ENCODE measurements at regions not wholly inside any gene's neighbourhood (a gene's known extent, or its start where the extent isn't known, plus 50 kb on each side); places are given as distances from the start of the nearest gene placed in this dataset.

DNA sequence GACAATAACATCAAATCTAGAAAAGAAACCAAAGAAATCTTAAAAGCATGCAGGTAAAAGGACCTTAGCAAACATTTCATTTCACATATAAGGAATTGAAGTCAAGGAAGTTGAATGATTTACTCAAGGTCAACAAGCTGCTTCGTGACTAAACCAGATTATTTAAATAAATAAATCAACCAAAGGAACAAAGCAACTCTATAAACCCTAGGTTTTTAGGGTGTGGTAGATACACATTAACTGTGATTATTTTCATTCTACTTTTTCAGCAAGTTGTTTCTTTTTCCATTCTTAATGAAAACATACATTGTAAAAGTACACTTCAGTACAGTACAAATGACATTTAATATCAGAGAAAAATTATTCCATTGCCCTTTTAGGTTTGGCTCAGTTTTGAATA, 382.0 kb upstream of the STEAP1 start:
- Histone ChIP-seq H4K8ac (ENCODE audit: low read depth in 2 of 2, low read length in 2 of 2) (no peak overlapping the region), H4K91ac (ENCODE audit: insufficient read depth, low read depth, low read length) (no peak overlapping the region), H3K79me1 (ENCODE audit: low read depth in 1 of 2, low read length in 2 of 2) (no peaks in the 10 kb centered on the region), H3K27ac (ENCODE audit: insufficient read depth, low read length) (no peak overlapping the region), H4K20me1 (ENCODE audit: insufficient read depth, low read length) (no peaks in the 10 kb centered on the region), H3K56ac (ENCODE audit: extremely low read depth, insufficient read depth, low read length) (no peak overlapping the region), H3K4me1 (ENCODE audit: control insufficient read depth, insufficient read depth, low read length) (no peaks in the 10 kb centered on the region), H2AK9ac (replicated peaks; ENCODE audit: low read depth, low read length, poor library complexity) (no peak overlapping the region), H2BK20ac (ENCODE audit: low read depth, low read length) (no peak overlapping the region), H3K9ac (ENCODE audit: low read depth, low read length) (no peak overlapping the region), H3K9me3 (ENCODE audit: control insufficient read depth, insufficient read depth, low read length) (no peaks in the 10 kb centered on the region; the same call in 1 of the 2 replicates), H3K9me1 (ENCODE audit: insufficient read depth, low read length) (no peaks in the 10 kb centered on the region), H3K14ac (replicated peaks; ENCODE audit: low read depth, low read length) (no peak overlapping the region), H3K18ac (ENCODE audit: low read depth, low read length) (no peak overlapping the region), H2AFZ (replicated peaks; ENCODE audit: low read length, poor library complexity) (no peak overlapping the region), H3K4me2 (ENCODE audit: low read depth, low read length) (no peak overlapping the region), H3K23ac (ENCODE audit: low read depth, low read length) (no peak overlapping the region), H2AK5ac (ENCODE audit: low read depth, low read length) (no peak overlapping the region), H2BK120ac (ENCODE audit: low read depth, low read length) (no peak overlapping the region), H3K27me3 (ENCODE audit: control insufficient read depth, insufficient read depth, low read length) (no peaks in the 10 kb centered on the region), H4K5ac (ENCODE audit: low read depth, low read length) (no peak overlapping the region), H2BK15ac (ENCODE audit: low read depth, low read length) (no peak overlapping the region), H3K36me3 (ENCODE audit: control insufficient read depth, insufficient read depth, low read length) (no peaks in the 10 kb centered on the region), H3K4ac (ENCODE audit: low read depth, low read length) (no peak overlapping the region), H2BK5ac (ENCODE audit: low read depth, low read length, poor library complexity, severe bottlenecking) (no peak overlapping the region), H3K4me3 (ENCODE audit: insufficient read depth, low read depth, low read length) (no peak overlapping the region)
- intact Hi-C loops (cut with micrococcal nuclease) (no loop called here), dilution Hi-C loops (cut with HindIII; ENCODE audit: low sequenced_read_pairs, unreplicated experiment) (no loop called here), in situ Hi-C loops (cut with MboI; ENCODE audit: low sequenced_read_pairs) (no loop called here)
- WGBS, 2 experiments (ENCODE audit: extremely low coverage in 2 of 2, insufficient read length in 1 of 2) = no CpG with 5 or more reads among the region's 1 CpG
- BruUV-seq (replicated peaks) = no TSS peak
- ChIA-PET CTCF (no interaction called here), POLR2A (ENCODE audit: unreplicated experiment) (no interaction called here)
- ATAC-seq (ENCODE audit: low read depth) = no peak
- no peak for DNase-seq
- TF ChIP-seq MAFK (IDR thresholded peaks at IDR 0.05; ENCODE audit: low read depth, low read length) (no peak), RFX5 (IDR thresholded peaks at IDR 0.05; ENCODE audit: low read depth, low read length) (no peak), MAZ (IDR thresholded peaks at IDR 0.05; ENCODE audit: borderline replicate concordance, low read depth, low read length) (no peak), FOS (IDR thresholded peaks at IDR 0.05; ENCODE audit: low read depth, low read length) (no peak), POLR2A (IDR thresholded peaks at IDR 0.05; ENCODE audit: low read depth, low read length) (no peak), BHLHE40 (IDR thresholded peaks at IDR 0.05; ENCODE audit: low read depth, low read length) (no peak), CTCF (conservative IDR thresholded peaks at IDR 0.05; ENCODE audit: low read depth, low read length) (no peak), MXI1 (IDR thresholded peaks at IDR 0.05; ENCODE audit: borderline replicate concordance, low read depth, low read length) (no peak), RCOR1 (IDR thresholded peaks at IDR 0.05; ENCODE audit: insufficient replicate concordance, low read length) (no peak), ELK1 (IDR thresholded peaks at IDR 0.05; ENCODE audit: borderline replicate concordance, low read depth, low read length) (no peak), NFE2L2 (IDR thresholded peaks at IDR 0.05; ENCODE audit: low read depth, low read length) (no peak), RAD21 (IDR thresholded peaks at IDR 0.05; ENCODE audit: low read length) (no peak), SMC3 (IDR thresholded peaks at IDR 0.05; ENCODE audit: low read depth, low read length) (no peak), CEBPB (IDR thresholded peaks at IDR 0.05; ENCODE audit: low read depth, low read length) (no peak), CHD1 (IDR thresholded peaks at IDR 0.05; ENCODE audit: low read depth, low read length) (no peak)
- TF ChIP-seq, protein P1, sequence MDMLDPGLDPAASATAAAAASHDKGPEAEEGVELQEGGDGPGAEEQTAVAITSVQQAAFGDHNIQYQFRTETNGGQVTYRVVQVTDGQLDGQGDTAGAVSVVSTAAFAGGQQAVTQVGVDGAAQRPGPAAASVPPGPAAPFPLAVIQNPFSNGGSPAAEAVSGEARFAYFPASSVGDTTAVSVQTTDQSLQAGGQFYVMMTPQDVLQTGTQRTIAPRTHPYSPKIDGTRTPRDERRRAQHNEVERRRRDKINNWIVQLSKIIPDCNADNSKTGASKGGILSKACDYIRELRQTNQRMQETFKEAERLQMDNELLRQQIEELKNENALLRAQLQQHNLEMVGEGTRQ (IDR thresholded peaks at IDR 0.05; ENCODE audit: low read depth, low read length) = no peak

Measured in IMR-90 (cell line).